ENCODE measurements at regions not wholly inside any gene's neighbourhood (a gene's known extent, or its start where the extent isn't known, plus 50 kb on each side); places are given as distances from the start of the nearest gene placed in this dataset.

- Histone ChIP-seq H3K27ac (ENCODE audit: insufficient read depth, low read length) (no peak overlapping the region), H3K9ac (ENCODE audit: insufficient read depth, low read length) (no peak overlapping the region), H3K36me3 (ENCODE audit: control insufficient read depth, insufficient read depth, low read length) (no peaks in the 10 kb centered on the region), H4K20me1 (ENCODE audit: control insufficient read depth, extremely low read depth, insufficient read depth, low read length) (no peaks in the 10 kb centered on the region), H2AFZ (ENCODE audit: low read length) (no peak overlapping the region), H3K4me3 (replicated peaks in 1 of 4; ENCODE audit: control extremely low read depth in 1 of 4, insufficient read depth in 1 of 4, low read depth in 3 of 4, low read length in 4 of 4) (no peak overlapping the region), H3K4me1 (ENCODE audit: control insufficient read depth, extremely low read depth, insufficient read depth, low read length) (no peaks in the 10 kb centered on the region), H3K79me2 (ENCODE audit: control insufficient read depth, insufficient read depth, low read length) (no peaks in the 10 kb centered on the region), H3K9me3 (ENCODE audit: control insufficient read depth, insufficient read depth, low read depth, low read length) (no peaks in the 10 kb centered on the region), H3K4me2 (ENCODE audit: extremely low read depth, insufficient read depth, low read length) (no peak overlapping the region), H3K27me3 (ENCODE audit: control insufficient read depth, insufficient read depth, low read length) (peaks cover 5% of the 10 kb centered on the region)
- TF ChIP-seq CTCF (conservative IDR thresholded peaks at IDR 0.05 in 1 of 2, IDR thresholded peaks at IDR 0.05 in 1 of 2; ENCODE audit: low read depth in 1 of 2, low read length in 2 of 2) (no peak), EZH2 (IDR thresholded peaks at IDR 0.05; ENCODE audit: low read length, missing control alignments) (no peak)
- DNase-seq (ENCODE audit: low read depth in 2 of 2): no peak
These were observed 254.8 kb upstream of the ZMIZ1 start for GRCh38 chr10:78813998-78814399.

DNA sequence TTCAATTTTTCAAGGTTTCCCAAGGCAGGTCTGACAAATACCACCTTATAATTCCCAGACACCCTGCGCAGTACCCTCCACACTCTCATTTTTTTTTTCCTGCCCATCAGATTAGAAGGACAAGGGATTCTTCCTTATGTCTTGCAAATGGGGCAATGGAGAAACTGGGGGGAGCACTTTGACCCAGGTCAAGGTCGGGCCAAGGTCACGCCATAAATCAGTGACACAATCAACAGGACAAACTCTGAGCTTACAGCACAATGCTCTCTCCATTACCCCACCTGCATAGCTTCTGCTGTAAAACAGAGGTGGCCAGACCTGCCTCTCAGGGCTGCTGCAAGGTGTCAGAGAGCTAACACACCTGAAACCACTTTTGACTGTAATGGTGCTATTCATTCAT lies 254.4 kb upstream of the ZMIZ1 start:
- Histone ChIP-seq H3K4me2 (ENCODE audit: extremely low read depth, insufficient read depth, low read length) (no peak overlapping the region), H3K4me3 (replicated peaks in 1 of 4; ENCODE audit: control extremely low read depth in 1 of 4, insufficient read depth in 1 of 4, low read depth in 3 of 4, low read length in 4 of 4) (no peak overlapping the region), H2AFZ (ENCODE audit: low read length) (no peak overlapping the region), H3K36me3 (ENCODE audit: control insufficient read depth, insufficient read depth, low read length) (no peaks in the 10 kb centered on the region), H3K9ac (ENCODE audit: insufficient read depth, low read length) (no peak overlapping the region), H3K9me3 (ENCODE audit: control insufficient read depth, insufficient read depth, low read depth, low read length) (no peaks in the 10 kb centered on the region), H3K27ac (ENCODE audit: insufficient read depth, low read length) (no peak overlapping the region), H4K20me1 (ENCODE audit: control insufficient read depth, extremely low read depth, insufficient read depth, low read length) (no peaks in the 10 kb centered on the region), H3K4me1 (ENCODE audit: control insufficient read depth, extremely low read depth, insufficient read depth, low read length) (no peaks in the 10 kb centered on the region), H3K79me2 (ENCODE audit: control insufficient read depth, insufficient read depth, low read length) (no peaks in the 10 kb centered on the region), H3K27me3 (ENCODE audit: control insufficient read depth, insufficient read depth, low read length) (peaks cover 5% of the 10 kb centered on the region)
- TF ChIP-seq EZH2 (IDR thresholded peaks at IDR 0.05; ENCODE audit: low read length, missing control alignments): no peak
- no peak for TF ChIP-seq CTCF (conservative IDR thresholded peaks at IDR 0.05 in 1 of 2, IDR thresholded peaks at IDR 0.05 in 1 of 2; ENCODE audit: low read depth in 1 of 2, low read length in 2 of 2)
- DNase-seq (ENCODE audit: low read depth in 2 of 2): no peak

DNA sequence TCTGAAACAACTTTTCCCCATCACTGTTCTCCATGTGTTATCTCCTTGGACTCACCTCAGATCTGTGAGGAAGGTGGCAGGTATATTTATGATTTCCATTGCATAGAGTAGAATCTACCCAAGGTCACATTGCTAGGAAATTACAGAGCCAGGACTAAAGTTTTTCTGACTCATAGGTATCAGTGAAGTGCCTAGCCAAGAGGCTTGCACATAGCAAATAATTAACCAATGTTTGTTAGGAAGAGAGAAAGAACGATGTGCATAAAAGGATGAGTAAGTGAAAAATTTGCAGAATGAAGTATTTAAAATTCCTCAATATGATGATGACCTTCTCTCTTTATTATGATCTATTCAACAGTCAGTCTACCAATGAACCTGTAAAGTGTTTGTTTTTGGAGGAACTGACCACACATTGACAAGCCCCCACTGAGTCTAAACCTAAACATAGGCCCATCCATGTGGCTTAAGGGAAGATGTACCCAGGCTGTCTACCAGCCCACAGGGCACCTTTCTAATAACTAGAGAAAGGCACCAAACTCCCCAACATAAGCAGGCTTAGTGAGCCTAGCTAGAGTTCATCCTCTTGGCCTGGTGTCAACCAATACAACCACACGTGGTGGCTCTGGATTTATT lies 252.9 kb upstream of the ZMIZ1 start:
- H3K4me2 ChIP-seq (ENCODE audit: extremely low read depth, insufficient read depth, low read length): no peak overlapping the region
- no peak overlapping the region for H2AFZ ChIP-seq (ENCODE audit: low read length)
- H3K27me3 ChIP-seq (ENCODE audit: control insufficient read depth, insufficient read depth, low read length): peaks cover 5% of the 10 kb centered on the region
- H3K36me3 ChIP-seq (ENCODE audit: control insufficient read depth, insufficient read depth, low read length): no peaks in the 10 kb centered on the region
- no peaks in the 10 kb centered on the region for H3K79me2 ChIP-seq (ENCODE audit: control insufficient read depth, insufficient read depth, low read length)
- no peak overlapping the region for H3K4me3 ChIP-seq (replicated peaks in 1 of 4; ENCODE audit: control extremely low read depth in 1 of 4, insufficient read depth in 1 of 4, low read depth in 3 of 4, low read length in 4 of 4)
- no peak for TF ChIP-seq CTCF (conservative IDR thresholded peaks at IDR 0.05 in 1 of 2, IDR thresholded peaks at IDR 0.05 in 1 of 2; ENCODE audit: low read depth in 1 of 2, low read length in 2 of 2)
- TF ChIP-seq EZH2 (IDR thresholded peaks at IDR 0.05; ENCODE audit: low read length, missing control alignments): no peak
- H3K9me3 ChIP-seq (ENCODE audit: control insufficient read depth, insufficient read depth, low read depth, low read length): no peaks in the 10 kb centered on the region
- H4K20me1 ChIP-seq (ENCODE audit: control insufficient read depth, extremely low read depth, insufficient read depth, low read length): no peaks in the 10 kb centered on the region
- no peak overlapping the region for H3K27ac ChIP-seq (ENCODE audit: insufficient read depth, low read length)
- no peaks in the 10 kb centered on the region for H3K4me1 ChIP-seq (ENCODE audit: control insufficient read depth, extremely low read depth, insufficient read depth, low read length)
- H3K9ac ChIP-seq (ENCODE audit: insufficient read depth, low read length): no peak overlapping the region
- DNase-seq (ENCODE audit: low read depth in 2 of 2): no peak
